Transverse colon (tissue), 4 donors: ENCODE measurements at regions not wholly inside any gene's neighbourhood (a gene's known extent, or its start where the extent isn't known, plus 50 kb on each side); places are given as distances from the start of the nearest gene placed in this dataset.

Experiments
- DNase-seq: peaks from one replicate; pipeline ENCODE4 v3.0.0-alpha.2; 2019
- H3K27ac ChIP-seq, 4 donors: fragments of 200-600 bp; sonication (generic); 2 replicates each; pipeline ENCODE4 v1.5.1; 2016 to 2018; ENCODE audit warnings: inconsistent platforms in 4 of 4
- H3K27me3 ChIP-seq: fragments of 200-600 bp; sonication (generic); 2 replicates; pipeline ENCODE4 v1.5.1; 2017; ENCODE audit warnings: inconsistent platforms
- H3K36me3 ChIP-seq, 4 donors: fragments of 200-600 bp; sonication (generic); 2 replicates each; pipeline ENCODE4 v1.5.1; 2017 to 2019; ENCODE audit warnings: inconsistent platforms in 4 of 4
- H3K4me1 ChIP-seq, 4 donors: fragments of 200-600 bp; sonication (generic); 2 replicates each; pipeline ENCODE4 v1.5.1; 2017 to 2020; ENCODE audit warnings: inconsistent platforms in 4 of 4
- H3K4me3 ChIP-seq, 4 donors: fragments of 200-600 bp; sonication (generic); 1 replicate in 1 of 4; 2 replicates in 3 of 4; pipeline versions ENCODE4 v1.5.1 to v1.6.1; 2017 to 2019; ENCODE audit warnings: inconsistent platforms in 4 of 4
- H3K9me3 ChIP-seq, 2 donors: fragments of 200-600 bp; sonication (generic); 2 replicates each; pipeline ENCODE4 v1.5.1; 2017 to 2019; ENCODE audit warnings: inconsistent platforms in 2 of 2
- EP300 ChIP-seq: sonication (generic); formaldehyde crosslinking; IDR thresholded peaks from one replicate; pipeline ENCODE4 v1.6.1; 2017; ENCODE audit warnings: antibody characterized with exemption, low read depth
- POLR2A ChIP-seq: fragments of 450-650 bp; IDR thresholded peaks from one replicate; pipeline ENCODE4 v1.6.1; 2016; ENCODE audit warnings: antibody characterized with exemption, mild to moderate bottlenecking, moderate library complexity
- POLR2AphosphoS5 ChIP-seq, 3 donors: sonication (generic); formaldehyde crosslinking; IDR thresholded peaks; one replicate each; pipeline ENCODE4 v1.6.1; 2016; ENCODE audit warnings: antibody characterized with exemption in 3 of 3
- WGBS, 2 donors: methylation state at CpG; one replicate each; pipeline ENCODE4 v1.1.5; 2018; ENCODE audit warnings: low coverage in 1 of 2; 5-methylcytosine and 5-hydroxymethylcytosine counted together
- in situ Hi-C, 4 donors: fragments of 200-750 bp; cut with MboI; loops; one replicate each; pipeline versions ENCODE4 v1.15.0 to v1.15.1; 2017; ENCODE audit warnings: low sequenced_read_pairs in 3 of 4, low pct_ligation_motif_present in 1 of 4, low pct_unique_long_range_greater_than_20kb in 1 of 4
- intact Hi-C: fragments of 100-400 bp; cut with DNase I; formaldehyde crosslinking; loops from one replicate; pipeline ENCODE4 v1.15.1; 2023; ENCODE audit warnings: low total_unique reads
- TF ChIP-seq, protein P1 (sequence below), 5 experiments: fragments of 200-600 bp in 3 of 5; fragments of 450-650 bp in 2 of 5; sonication (generic) in 3 of 5; IDR thresholded peaks; 1 replicate in 2 of 5; 2 replicates in 3 of 5; pipeline ENCODE4 v1.5.1; 2016 to 2017; ENCODE audit warnings: antibody characterized with exemption in 5 of 5, inconsistent platforms in 3 of 5, mild to moderate bottlenecking in 2 of 5, moderate library complexity in 1 of 5

DNA sequence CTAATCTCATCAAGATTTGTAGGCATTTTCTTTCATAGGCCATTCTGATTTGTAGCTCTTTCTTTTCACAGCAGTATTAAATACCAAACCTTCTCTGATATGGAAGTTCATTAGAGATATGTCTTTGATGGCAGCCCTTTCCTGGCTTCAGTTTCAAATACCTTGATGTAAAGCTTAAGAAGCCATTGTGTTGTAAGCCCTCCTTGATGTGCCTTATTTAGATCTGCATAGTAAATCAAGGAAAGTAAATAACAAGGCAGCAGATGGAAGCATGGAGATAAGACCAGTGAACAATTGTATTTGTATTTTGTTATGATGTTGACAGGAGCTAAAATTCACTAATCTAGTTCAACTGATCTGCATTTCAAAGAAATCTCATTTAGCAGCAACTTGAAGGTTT lies 234.9 kb upstream of the PPP1R3A start:
- no peaks in the 10 kb centered on the region for H3K36me3 ChIP-seq

DNA sequence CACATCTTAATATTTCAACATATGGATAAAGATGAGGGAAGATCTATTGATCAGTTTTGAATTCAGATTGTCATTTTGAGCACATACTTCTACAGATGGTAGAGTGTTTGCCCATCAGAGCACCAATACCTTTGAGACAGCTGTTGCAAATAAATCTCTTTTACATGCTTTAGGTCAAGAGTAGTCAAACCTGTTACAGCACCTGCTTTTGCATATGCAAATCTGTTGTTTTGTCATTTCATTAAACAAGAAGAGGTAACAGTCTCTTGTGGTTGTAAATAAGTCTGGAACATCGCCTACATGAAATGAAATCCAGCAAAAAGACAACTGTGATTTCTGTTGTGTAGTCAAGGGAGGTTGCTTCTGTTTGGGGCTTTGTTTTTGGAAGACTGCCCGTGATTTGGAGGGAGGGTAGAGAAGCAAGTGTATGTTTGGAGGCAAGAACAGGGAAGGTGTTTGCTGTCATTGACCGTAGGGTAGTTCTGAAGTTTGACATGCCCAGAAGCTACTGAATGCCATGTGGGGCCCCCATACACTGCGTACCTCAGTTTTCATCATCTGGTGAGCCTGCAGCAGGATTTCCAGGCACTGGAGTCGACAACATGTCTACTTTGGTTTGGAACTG lies 233.6 kb upstream of the PPP1R3A start:
- in situ Hi-C loops, result no loop called here
- H3K36me3 ChIP-seq, result no peaks in the 10 kb centered on the region
- WGBS, 2 donors, result 86 to 100% methylated on average over 3 to 5 of the region's 5 CpGs

More for the DNA sequence above, 234.9 kb upstream of the PPP1R3A start:
- TF ChIP-seq, protein P1, sequence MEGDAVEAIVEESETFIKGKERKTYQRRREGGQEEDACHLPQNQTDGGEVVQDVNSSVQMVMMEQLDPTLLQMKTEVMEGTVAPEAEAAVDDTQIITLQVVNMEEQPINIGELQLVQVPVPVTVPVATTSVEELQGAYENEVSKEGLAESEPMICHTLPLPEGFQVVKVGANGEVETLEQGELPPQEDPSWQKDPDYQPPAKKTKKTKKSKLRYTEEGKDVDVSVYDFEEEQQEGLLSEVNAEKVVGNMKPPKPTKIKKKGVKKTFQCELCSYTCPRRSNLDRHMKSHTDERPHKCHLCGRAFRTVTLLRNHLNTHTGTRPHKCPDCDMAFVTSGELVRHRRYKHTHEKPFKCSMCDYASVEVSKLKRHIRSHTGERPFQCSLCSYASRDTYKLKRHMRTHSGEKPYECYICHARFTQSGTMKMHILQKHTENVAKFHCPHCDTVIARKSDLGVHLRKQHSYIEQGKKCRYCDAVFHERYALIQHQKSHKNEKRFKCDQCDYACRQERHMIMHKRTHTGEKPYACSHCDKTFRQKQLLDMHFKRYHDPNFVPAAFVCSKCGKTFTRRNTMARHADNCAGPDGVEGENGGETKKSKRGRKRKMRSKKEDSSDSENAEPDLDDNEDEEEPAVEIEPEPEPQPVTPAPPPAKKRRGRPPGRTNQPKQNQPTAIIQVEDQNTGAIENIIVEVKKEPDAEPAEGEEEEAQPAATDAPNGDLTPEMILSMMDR (IDR thresholded peaks at IDR 0.05), result no peak
- TF ChIP-seq POLR2AphosphoS5 (IDR thresholded peaks at IDR 0.05) (no peak), POLR2A (no peak), EP300 (no peak)
- in situ Hi-C loops, result no loop called here
- DNase-seq, result no peak
- intact Hi-C loops, result no loop called here
- no peaks in the 10 kb centered on the region for H3K9me3 ChIP-seq
- no peak overlapping the region for H3K27ac ChIP-seq
- no peak overlapping the region for H3K4me3 ChIP-seq
- peaks cover 3 to 15% (median 5%) of the 10 kb centered on the region in 4 donors for H3K4me1 ChIP-seq
- no peaks in the 10 kb centered on the region for H3K27me3 ChIP-seq

DNA sequence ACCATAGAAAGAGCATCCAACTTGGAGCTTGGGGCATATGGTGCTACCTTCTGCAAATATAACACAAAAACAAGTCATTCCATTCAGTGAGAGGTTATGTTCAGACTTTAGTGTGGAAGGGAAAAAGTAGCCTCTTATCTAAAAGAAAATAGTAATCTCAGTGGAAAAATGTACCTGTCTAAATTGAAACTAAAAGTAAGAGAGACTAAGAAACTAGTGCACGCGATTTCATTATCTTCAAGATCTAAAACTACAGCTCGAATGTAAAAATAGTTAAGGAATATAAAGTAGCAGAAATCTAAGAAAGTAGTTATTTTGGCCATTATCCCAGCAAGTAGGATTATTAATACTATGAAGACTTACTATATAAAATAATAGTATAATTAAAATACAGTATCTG lies 233.0 kb upstream of the PPP1R3A start:
- Histone ChIP-seq H3K9me3 (no peaks in the 10 kb centered on the region), H3K27me3 (no peaks in the 10 kb centered on the region), H3K27ac (no peak overlapping the region), H3K36me3 (no peaks in the 10 kb centered on the region), H3K4me1 (peaks cover 3 to 20% (median 5%) of the 10 kb centered on the region in 4 donors), H3K4me3 (no peak overlapping the region)
- TF ChIP-seq EP300 (no peak), POLR2AphosphoS5 (IDR thresholded peaks at IDR 0.05) (no peak), POLR2A (no peak)
- TF ChIP-seq, protein P1 (IDR thresholded peaks at IDR 0.05), result no peak
- in situ Hi-C loops (no loop called here), intact Hi-C loops (no loop called here)
- WGBS, 2 donors, result 70 to 77% methylated on average over 3 of the region's 3 CpGs
- no peak for DNase-seq

More for the DNA sequence above, 233.6 kb upstream of the PPP1R3A start:
- intact Hi-C loops, result no loop called here
- Histone ChIP-seq H3K4me3 (no peak overlapping the region), H3K9me3 (no peaks in the 10 kb centered on the region), H3K27ac (no peak overlapping the region), H3K27me3 (no peaks in the 10 kb centered on the region), H3K4me1 (peaks cover 3 to 20% (median 5%) of the 10 kb centered on the region in 4 donors)
- TF ChIP-seq EP300 (no peak), POLR2A (no peak)
- no peak for DNase-seq

DNA sequence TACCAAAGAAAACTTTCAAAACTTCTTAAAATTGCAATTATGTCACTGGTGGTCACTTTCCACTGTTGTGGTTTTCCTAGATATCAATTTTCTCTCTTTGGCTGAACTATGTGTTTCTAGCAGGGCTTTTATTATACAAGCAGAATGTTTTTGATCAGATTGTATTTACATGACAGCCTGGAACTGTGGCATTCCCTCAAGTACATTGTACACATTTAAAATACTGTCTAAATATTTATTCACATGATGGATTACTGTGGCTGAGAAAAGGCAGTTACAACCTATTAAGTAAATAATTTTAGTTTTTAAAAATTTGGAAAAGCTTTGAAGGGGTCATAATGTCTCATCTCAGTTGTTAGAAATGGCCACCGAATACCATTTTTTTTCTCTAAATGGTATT lies 231.9 kb upstream of the PPP1R3A start:
- WGBS, 2 donors, result 64% methylated on average over 1 of the region's 1 CpG
- no peak overlapping the region for H3K27ac ChIP-seq
- no peak overlapping the region for H3K4me3 ChIP-seq
- in situ Hi-C loops (no loop called here), intact Hi-C loops (no loop called here)
- DNase-seq, result no peak
- no peaks in the 10 kb centered on the region for H3K36me3 ChIP-seq
- no peaks in the 10 kb centered on the region for H3K27me3 ChIP-seq
- peaks cover 3 to 20% (median 5%) of the 10 kb centered on the region in 4 donors for H3K4me1 ChIP-seq
- no peaks in the 10 kb centered on the region for H3K9me3 ChIP-seq
- TF ChIP-seq POLR2A (no peak), POLR2AphosphoS5 (IDR thresholded peaks at IDR 0.05) (no peak), EP300 (no peak)
- TF ChIP-seq, protein P1 (IDR thresholded peaks at IDR 0.05), result no peak

DNA sequence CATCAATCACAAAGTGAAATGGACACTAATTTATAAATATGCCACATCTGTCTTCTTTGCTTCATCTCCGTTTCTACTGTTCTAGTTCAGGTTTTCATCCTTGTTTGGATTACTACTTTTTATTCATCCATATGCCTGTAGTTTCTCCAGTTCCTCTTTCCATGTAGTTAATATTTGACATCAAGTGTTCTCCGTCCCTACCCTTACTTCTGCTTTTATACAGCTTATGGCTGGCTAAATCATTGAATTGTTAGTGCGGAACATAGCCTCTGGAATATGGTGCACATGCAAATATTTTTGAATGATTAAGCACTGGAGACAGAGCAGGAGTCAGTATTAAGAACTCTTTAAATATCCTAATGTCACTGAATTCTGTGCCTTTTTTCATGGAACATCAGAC lies 230.0 kb upstream of the PPP1R3A start:
- H3K27ac ChIP-seq, result no peak overlapping the region
- H3K4me3 ChIP-seq, result no peak overlapping the region
- H3K4me1 ChIP-seq, result peaks cover 2 to 17% (median 3%) of the 10 kb centered on the region in 4 donors
- no peak for DNase-seq
- H3K9me3 ChIP-seq, result no peaks in the 10 kb centered on the region
- in situ Hi-C loops, result no loop called here
- H3K36me3 ChIP-seq, result no peaks in the 10 kb centered on the region
- 50 to 57% methylated on average over 3 of the region's 3 CpGs for WGBS, 2 donors
- no peaks in the 10 kb centered on the region for H3K27me3 ChIP-seq
- intact Hi-C loops, result loop anchor here (2.0 kb wide), 1 partner anchor 16 kb away; no protein-coding TSS in a partner anchor
- TF ChIP-seq POLR2A, result no peak
